ENCODE measurements at regions not wholly inside any gene's neighbourhood (a gene's known extent, or its start where the extent isn't known, plus 50 kb on each side); places are given as distances from the start of the nearest gene placed in this dataset.

DNA sequence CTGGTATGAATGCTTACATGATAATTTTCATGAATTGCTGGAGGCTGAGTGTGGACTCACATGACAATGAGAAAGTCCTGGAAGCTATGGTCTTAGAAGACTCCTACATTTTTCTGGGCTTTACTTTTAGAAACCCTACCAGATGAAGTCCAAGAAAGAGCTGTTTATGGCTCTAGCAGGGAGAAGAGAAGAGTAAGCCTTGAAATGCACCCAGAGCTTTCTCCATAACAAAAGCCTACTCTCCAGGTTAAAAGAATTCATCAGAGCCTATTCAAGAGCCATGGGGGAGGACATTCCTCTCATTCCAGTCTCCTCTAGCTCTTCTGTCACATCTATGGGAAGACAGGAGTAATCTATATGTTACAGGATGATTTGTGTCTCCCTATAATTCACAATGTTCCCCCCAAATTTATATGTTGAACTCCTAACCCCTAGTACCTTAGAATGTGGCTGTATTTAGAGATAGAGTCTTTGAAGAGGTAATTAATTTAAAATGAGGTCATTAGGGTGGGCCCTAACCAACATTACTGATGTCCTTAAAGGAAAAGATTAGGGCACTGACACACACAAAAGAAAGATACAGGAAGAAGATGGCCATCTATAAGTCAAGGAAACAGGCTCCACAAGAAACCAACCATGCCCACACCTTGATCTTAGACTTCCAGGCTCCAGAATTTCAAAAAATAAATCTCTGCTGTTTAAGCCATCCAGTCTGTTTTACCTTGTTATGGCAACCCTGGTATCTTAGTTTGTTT is 193.8 kb upstream of the PTER start (continued):
- TF ChIP-seq, protein P1, sequence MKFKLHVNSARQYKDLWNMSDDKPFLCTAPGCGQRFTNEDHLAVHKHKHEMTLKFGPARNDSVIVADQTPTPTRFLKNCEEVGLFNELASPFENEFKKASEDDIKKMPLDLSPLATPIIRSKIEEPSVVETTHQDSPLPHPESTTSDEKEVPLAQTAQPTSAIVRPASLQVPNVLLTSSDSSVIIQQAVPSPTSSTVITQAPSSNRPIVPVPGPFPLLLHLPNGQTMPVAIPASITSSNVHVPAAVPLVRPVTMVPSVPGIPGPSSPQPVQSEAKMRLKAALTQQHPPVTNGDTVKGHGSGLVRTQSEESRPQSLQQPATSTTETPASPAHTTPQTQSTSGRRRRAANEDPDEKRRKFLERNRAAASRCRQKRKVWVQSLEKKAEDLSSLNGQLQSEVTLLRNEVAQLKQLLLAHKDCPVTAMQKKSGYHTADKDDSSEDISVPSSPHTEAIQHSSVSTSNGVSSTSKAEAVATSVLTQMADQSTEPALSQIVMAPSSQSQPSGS (IDR thresholded peaks at IDR 0.05; ENCODE audit: low read length), result peak; percentile 91
- TF ChIP-seq HDAC2 (IDR thresholded peaks at IDR 0.05; ENCODE audit: borderline replicate concordance in 1 of 2, low read depth in 2 of 2, low read length in 2 of 2) (peak; percentile 71 to 95; a peak in 3 of 4 replicates), JUND (IDR thresholded peaks at IDR 0.05; ENCODE audit: low read length) (no peak), POLR2A (IDR thresholded peaks at IDR 0.05; ENCODE audit: control extremely low read depth in 1 of 2, low read depth in 2 of 2, low read length in 2 of 2) (no peak), RBBP5 (IDR thresholded peaks at IDR 0.05; ENCODE audit: borderline replicate concordance, low read depth, low read length) (no peak), SIRT6 (IDR thresholded peaks at IDR 0.05; ENCODE audit: low read length) (no peak), SP4 (IDR thresholded peaks at IDR 0.05; ENCODE audit: low read length) (no peak), CEBPB (IDR thresholded peaks at IDR 0.05; ENCODE audit: low read depth, low read length) (no peak), SP2 (IDR thresholded peaks at IDR 0.05; ENCODE audit: low read length) (no peak), RAD21 (IDR thresholded peaks at IDR 0.05 in 1 of 2, conservative IDR thresholded peaks at IDR 0.05 in 1 of 2; ENCODE audit: low read depth in 2 of 2, low read length in 2 of 2) (no peak), RNF2 (IDR thresholded peaks at IDR 0.05; ENCODE audit: borderline replicate concordance, low read depth, low read length, missing control alignments, poor library complexity, severe bottlenecking) (no peak), POU5F1 (IDR thresholded peaks at IDR 0.05; ENCODE audit: low read depth, low read length) (peak; percentile 99), SUZ12 (IDR thresholded peaks at IDR 0.05; ENCODE audit: low read length) (no peak), CTBP2 (IDR thresholded peaks at IDR 0.05; ENCODE audit: borderline replicate concordance, insufficient read depth, insufficient read length, low read length) (peak; percentile 71), JUN (IDR thresholded peaks at IDR 0.05; ENCODE audit: low read depth, low read length) (no peak), KDM5A (IDR thresholded peaks at IDR 0.05; ENCODE audit: low read length) (no peak), HDAC6 (IDR thresholded peaks at IDR 0.05; ENCODE audit: low read depth, low read length) (no peak), NANOG (IDR thresholded peaks at IDR 0.05; ENCODE audit: insufficient read depth, low read depth, low read length, poor library complexity, severe bottlenecking) (peak; percentile 97), BCL11A (IDR thresholded peaks at IDR 0.05; ENCODE audit: low read depth in 2 of 2, low read length in 2 of 2) (peak; percentile 95 to 98)
- TF ChIP-seq, protein P2, sequence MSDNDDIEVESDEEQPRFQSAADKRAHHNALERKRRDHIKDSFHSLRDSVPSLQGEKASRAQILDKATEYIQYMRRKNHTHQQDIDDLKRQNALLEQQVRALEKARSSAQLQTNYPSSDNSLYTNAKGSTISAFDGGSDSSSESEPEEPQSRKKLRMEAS (IDR thresholded peaks at IDR 0.05), result no peak
- TF ChIP-seq, protein P3, sequence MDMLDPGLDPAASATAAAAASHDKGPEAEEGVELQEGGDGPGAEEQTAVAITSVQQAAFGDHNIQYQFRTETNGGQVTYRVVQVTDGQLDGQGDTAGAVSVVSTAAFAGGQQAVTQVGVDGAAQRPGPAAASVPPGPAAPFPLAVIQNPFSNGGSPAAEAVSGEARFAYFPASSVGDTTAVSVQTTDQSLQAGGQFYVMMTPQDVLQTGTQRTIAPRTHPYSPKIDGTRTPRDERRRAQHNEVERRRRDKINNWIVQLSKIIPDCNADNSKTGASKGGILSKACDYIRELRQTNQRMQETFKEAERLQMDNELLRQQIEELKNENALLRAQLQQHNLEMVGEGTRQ (IDR thresholded peaks at IDR 0.05; ENCODE audit: low read length), result no peak
